WERI-Rb-1 (cell line): ENCODE measurements at regions not wholly inside any gene's neighbourhood (a gene's known extent, or its start where the extent isn't known, plus 50 kb on each side); places are given as distances from the start of the nearest gene placed in this dataset.
"Not testable (repeated sequence)": the region's sequence is repeated elsewhere in the genome, so short reads cannot be mapped to it uniquely, and the experiment has no call there.

Experiments
- DNase-seq: peaks from one replicate; pipeline ENCODE4 v3.0.0-alpha.2; 2020
- H3K27ac ChIP-seq: fragments of 250-450 bp; sonication (Bioruptor Pico); 2 replicates; pipeline ENCODE4 v1.5.1; 2020; ENCODE audit warnings: mild to moderate bottlenecking, moderate library complexity
- H3K27me3 ChIP-seq: fragments of 250-450 bp; sonication (Bioruptor Pico); 2 replicates; pipeline ENCODE4 v1.5.1; 2021; ENCODE audit warnings: mild to moderate bottlenecking, low read depth, moderate library complexity; ENCODE audit not compliant: insufficient read depth, severe bottlenecking
- H3K36me3 ChIP-seq: fragments of 250-450 bp; sonication (Bioruptor Pico); 2 replicates; pipeline ENCODE4 v1.5.1; 2020; ENCODE audit warnings: mild to moderate bottlenecking, moderate library complexity
- H3K4me3 ChIP-seq: 2 replicates; pipeline ENCODE4 v1.5.1; 2011; ENCODE audit warnings: low read depth, mild to moderate bottlenecking, control low read depth, low read length
- H3K9me3 ChIP-seq: fragments of 250-450 bp; sonication (Bioruptor Pico); 2 replicates; pipeline ENCODE4 v1.5.1; 2021; ENCODE audit warnings: mild to moderate bottlenecking, moderate library complexity; ENCODE audit not compliant: severe bottlenecking

GRCh38 chr2:110348902-110349301 is 123.7 kb downstream of the LIMS4 start:
- not testable (repeated sequence) for H3K4me3 ChIP-seq, H3K27me3 ChIP-seq, H3K27ac ChIP-seq, H3K36me3 ChIP-seq, H3K9me3 ChIP-seq, DNase-seq

GRCh38 chr2:110344405-110345035 is 128.1 kb downstream of the LIMS4 start:
- not testable (repeated sequence) for H3K27me3 ChIP-seq, H3K4me3 ChIP-seq, H3K36me3 ChIP-seq, H3K27ac ChIP-seq, DNase-seq, H3K9me3 ChIP-seq

GRCh38 chr2:110342077-110342476 is 129.7 kb upstream of the MTLN start:
- H3K9me3 ChIP-seq, H3K36me3 ChIP-seq, H3K27me3 ChIP-seq, DNase-seq, H3K27ac ChIP-seq, H3K4me3 ChIP-seq: not testable (repeated sequence)

- not testable (repeated sequence) for H3K4me3 ChIP-seq, H3K36me3 ChIP-seq, H3K27ac ChIP-seq, H3K27me3 ChIP-seq, H3K9me3 ChIP-seq, DNase-seq
These were observed 126.8 kb upstream of the MTLN start for GRCh38 chr2:110339126-110339525.

GRCh38 chr2:110338277-110339003 is 126.1 kb upstream of the MTLN start:
- H3K9me3 ChIP-seq, H3K36me3 ChIP-seq, DNase-seq, H3K27ac ChIP-seq, H3K27me3 ChIP-seq, H3K4me3 ChIP-seq: not testable (repeated sequence)

GRCh38 chr2:110336071-110336470 is 123.7 kb upstream of the MTLN start:
- not testable (repeated sequence) for H3K36me3 ChIP-seq, H3K4me3 ChIP-seq, H3K9me3 ChIP-seq, H3K27me3 ChIP-seq, DNase-seq, H3K27ac ChIP-seq

GRCh38 chr2:110335415-110336049 is 123.2 kb upstream of the MTLN start:
- not testable (repeated sequence) for H3K36me3 ChIP-seq, H3K4me3 ChIP-seq, H3K9me3 ChIP-seq, DNase-seq, H3K27ac ChIP-seq, H3K27me3 ChIP-seq

- DNase-seq, H3K27ac ChIP-seq, H3K36me3 ChIP-seq, H3K27me3 ChIP-seq, H3K4me3 ChIP-seq, H3K9me3 ChIP-seq: not testable (repeated sequence)
These were observed 121.1 kb upstream of the MTLN start for GRCh38 chr2:110333114-110334095.

GRCh38 chr2:110331625-110332024 is 119.3 kb upstream of the MTLN start:
- H3K36me3 ChIP-seq, DNase-seq, H3K27ac ChIP-seq, H3K9me3 ChIP-seq, H3K27me3 ChIP-seq, H3K4me3 ChIP-seq: not testable (repeated sequence)

- not testable (repeated sequence) for H3K27ac ChIP-seq, H3K27me3 ChIP-seq, DNase-seq
These were observed 117.4 kb upstream of the MTLN start for GRCh38 chr2:110329760-110330159.

GRCh38 chr2:110329158-110329557 is 116.8 kb upstream of the MTLN start:
- not testable (repeated sequence) for H3K4me3 ChIP-seq, H3K27me3 ChIP-seq, H3K27ac ChIP-seq, DNase-seq, H3K36me3 ChIP-seq, H3K9me3 ChIP-seq

More at GRCh38 chr2:110329760-110330159, 117.4 kb upstream of the MTLN start:
- not testable (repeated sequence) for H3K9me3 ChIP-seq, H3K36me3 ChIP-seq, H3K4me3 ChIP-seq

- not testable (repeated sequence) for DNase-seq, H3K9me3 ChIP-seq, H3K27me3 ChIP-seq, H3K27ac ChIP-seq, H3K36me3 ChIP-seq, H3K4me3 ChIP-seq
These were observed 116.3 kb upstream of the MTLN start for GRCh38 chr2:110328677-110329076.

GRCh38 chr2:110323832-110324231 is 111.5 kb upstream of the MTLN start:
- not testable (repeated sequence) for H3K27ac ChIP-seq, H3K4me3 ChIP-seq, H3K9me3 ChIP-seq, H3K27me3 ChIP-seq, DNase-seq, H3K36me3 ChIP-seq

GRCh38 chr2:110322535-110322934 is 110.2 kb upstream of the MTLN start:
- H3K27me3 ChIP-seq, H3K36me3 ChIP-seq, H3K27ac ChIP-seq, H3K9me3 ChIP-seq, DNase-seq, H3K4me3 ChIP-seq: not testable (repeated sequence)
